Vagina (tissue), 2 donors: ENCODE measurements at regions not wholly inside any gene's neighbourhood (a gene's known extent, or its start where the extent isn't known, plus 50 kb on each side); places are given as distances from the start of the nearest gene placed in this dataset.

Experiments used
- POLR2A ChIP-seq, 2 donors: fragments of 450-650 bp; IDR thresholded peaks; one replicate each; pipeline ENCODE4 v1.6.1; 2017; ENCODE audit warnings: antibody characterized with exemption in 2 of 2, mild to moderate bottlenecking in 2 of 2, moderate library complexity in 2 of 2
- POLR2AphosphoS5 ChIP-seq, 2 donors: sonication (generic); formaldehyde crosslinking; IDR thresholded peaks; one replicate each; pipeline ENCODE4 v1.9.0; 2017; ENCODE audit warnings: antibody characterized with exemption in 2 of 2, mild to moderate bottlenecking in 2 of 2, low read depth in 1 of 2; ENCODE audit not compliant: insufficient read depth in 1 of 2

GRCh38 chr16:79662122-79662521 is 61.6 kb upstream of the MAF start:
- TF ChIP-seq POLR2A (IDR thresholded peaks at IDR 0.05) (no peak), POLR2AphosphoS5 (IDR thresholded peaks at IDR 0.05; ENCODE audit: insufficient read depth in 1 of 2, low read depth in 1 of 2) (no peak)
